Pulmonary artery endothelial cell (primary cell): ENCODE measurements at regions not wholly inside any gene's neighbourhood (a gene's known extent, or its start where the extent isn't known, plus 50 kb on each side); places are given as distances from the start of the nearest gene placed in this dataset.
"Not testable (repeated sequence)": the region's sequence is repeated elsewhere in the genome, so short reads cannot be mapped to it uniquely, and the experiment has no call there.

ENCODE experiments used
- DNase-seq: peaks from one replicate; pipeline ENCODE4 v3.0.0-alpha.2; 2011; ENCODE audit warnings: low read depth, low spot score

- DNase-seq: no peak
Observed at GRCh38 chr5:159582756-159583541, 252.7 kb upstream of the IL12B start.

GRCh38 chr5:159586921-159587320 lies 256.6 kb upstream of the IL12B start:
- no peak for DNase-seq

GRCh38 chr5:159588941-159589340 lies 258.7 kb upstream of the IL12B start:
- DNase-seq: no peak

GRCh38 chr5:159593518-159594073 lies 263.3 kb upstream of the IL12B start:
- DNase-seq: no peak

- not testable (repeated sequence) for DNase-seq
Observed at GRCh38 chr5:159595561-159595960, 265.3 kb upstream of the IL12B start.

GRCh38 chr5:159601216-159601615 lies 270.9 kb upstream of the IL12B start:
- no peak for DNase-seq

GRCh38 chr5:159602434-159602833 lies 272.1 kb upstream of the IL12B start:
- no peak for DNase-seq

- DNase-seq: no peak
Observed at GRCh38 chr5:159605585-159605984, 275.3 kb upstream of the IL12B start.

GRCh38 chr5:159609359-159609758 lies 279.1 kb upstream of the IL12B start:
- DNase-seq: no peak

GRCh38 chr5:159610966-159611579 lies 280.8 kb upstream of the IL12B start:
- no peak for DNase-seq

GRCh38 chr5:159616952-159617351 lies 286.7 kb upstream of the IL12B start:
- no peak for DNase-seq

GRCh38 chr5:159619826-159620225 lies 289.5 kb upstream of the IL12B start:
- no peak for DNase-seq

GRCh38 chr5:159620853-159621540 lies 290.7 kb upstream of the IL12B start:
- DNase-seq: no peak

GRCh38 chr5:159628703-159629102 lies 287.6 kb upstream of the ADRA1B start:
- no peak for DNase-seq

- no peak for DNase-seq
Observed at GRCh38 chr5:159629158-159629557, 287.1 kb upstream of the ADRA1B start.

GRCh38 chr5:159630545-159630944 lies 285.7 kb upstream of the ADRA1B start:
- no peak for DNase-seq

- DNase-seq: no peak
Observed at GRCh38 chr5:159631001-159631400, 285.3 kb upstream of the ADRA1B start.

GRCh38 chr5:159632866-159633265 lies 283.4 kb upstream of the ADRA1B start:
- no peak for DNase-seq

GRCh38 chr5:159638481-159638880 lies 277.8 kb upstream of the ADRA1B start:
- DNase-seq: no peak

GRCh38 chr5:159638954-159639559 lies 277.2 kb upstream of the ADRA1B start:
- no peak for DNase-seq

- no peak for DNase-seq
Observed at GRCh38 chr5:159639590-159639989, 276.7 kb upstream of the ADRA1B start.

GRCh38 chr5:159640446-159640845 lies 275.8 kb upstream of the ADRA1B start:
- DNase-seq: no peak
